Prostate gland (tissue), 2 donors: ENCODE measurements at regions not wholly inside any gene's neighbourhood (a gene's known extent, or its start where the extent isn't known, plus 50 kb on each side); places are given as distances from the start of the nearest gene placed in this dataset.

Source experiments
- DNase-seq: peaks from one replicate; pipeline ENCODE4 v3.0.0-alpha.2; 2019; ENCODE audit warnings: low spot score
- H3K27ac ChIP-seq, 2 donors: fragments of 200-600 bp; sonication (generic); 2 replicates each; pipeline ENCODE4 v1.5.1; 2017 to 2019
- H3K27me3 ChIP-seq: fragments of 200-600 bp; sonication (generic); replicated peaks from 2 replicates; pipeline ENCODE4 v1.5.1; 2019; ENCODE audit not compliant: insufficient read depth
- H3K36me3 ChIP-seq, 2 donors: fragments of 200-600 bp; sonication (generic); 1 replicate in 1 of 2; 2 replicates in 1 of 2; pipeline versions ENCODE4 v1.5.1 to v1.8.1; 2017 to 2019
- H3K4me1 ChIP-seq: fragments of 200-600 bp; sonication (generic); replicated peaks from 2 replicates; pipeline ENCODE4 v1.5.1; 2019
- H3K4me3 ChIP-seq, 2 donors: fragments of 200-600 bp; sonication (generic); 2 replicates each; pipeline ENCODE4 v1.5.1; 2017 to 2019
- H3K9me3 ChIP-seq: fragments of 200-600 bp; sonication (generic); 2 replicates; pipeline ENCODE4 v1.5.1; 2017
- POLR2A ChIP-seq: fragments of 450-650 bp; IDR thresholded peaks from one replicate; pipeline ENCODE4 v1.6.1; 2016; ENCODE audit warnings: antibody characterized with exemption, mild to moderate bottlenecking
- POLR2AphosphoS5 ChIP-seq: sonication (generic); formaldehyde crosslinking; IDR thresholded peaks from one replicate; pipeline ENCODE4 v1.6.1; 2017; ENCODE audit warnings: antibody characterized with exemption
- WGBS: methylation state at CpG from one replicate; pipeline ENCODE4 v1.1.5; 2018; 5-methylcytosine and 5-hydroxymethylcytosine counted together
- intact Hi-C: fragments of 100-400 bp; cut with DNase I; formaldehyde crosslinking; loops from one replicate; pipeline ENCODE4 v1.14.2; 2022
- TF ChIP-seq, protein P1 (sequence below), 4 experiments: fragments of 200-600 bp in 2 of 4; fragments of 450-650 bp in 2 of 4; sonication (generic) in 2 of 4; IDR thresholded peaks; 1 replicate in 3 of 4; 2 replicates in 1 of 4; pipeline ENCODE4 v1.5.1; 2016 to 2019; ENCODE audit warnings: antibody characterized with exemption in 4 of 4, mild to moderate bottlenecking in 2 of 4, moderate library complexity in 2 of 4

DNA sequence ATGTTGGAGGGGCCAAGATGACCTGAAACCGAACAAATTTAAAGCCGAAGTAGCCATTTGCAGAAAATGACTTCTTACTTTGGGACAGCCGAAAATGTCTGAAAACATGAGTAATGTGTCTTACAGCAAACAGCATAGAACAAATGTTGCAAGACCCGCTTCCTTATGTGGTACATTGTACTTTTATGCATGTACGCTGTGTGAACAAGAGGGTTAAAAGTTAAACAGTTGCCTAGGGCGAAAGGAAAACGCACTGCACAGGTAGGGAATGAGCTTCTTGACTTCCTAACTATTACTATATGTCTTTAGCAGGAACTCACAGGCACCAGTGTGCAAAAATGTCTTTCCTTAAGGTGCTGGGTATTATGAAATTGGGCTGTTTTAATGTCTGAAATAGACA lies 303.5 kb upstream of the MGMT start:
- no peaks in the 10 kb centered on the region for H3K9me3 ChIP-seq
- H3K4me1 ChIP-seq, result no peaks in the 10 kb centered on the region
- 65% methylated on average over 7 of the region's 7 CpGs for WGBS
- TF ChIP-seq POLR2A (no peak), POLR2AphosphoS5 (no peak)
- TF ChIP-seq, protein P1, sequence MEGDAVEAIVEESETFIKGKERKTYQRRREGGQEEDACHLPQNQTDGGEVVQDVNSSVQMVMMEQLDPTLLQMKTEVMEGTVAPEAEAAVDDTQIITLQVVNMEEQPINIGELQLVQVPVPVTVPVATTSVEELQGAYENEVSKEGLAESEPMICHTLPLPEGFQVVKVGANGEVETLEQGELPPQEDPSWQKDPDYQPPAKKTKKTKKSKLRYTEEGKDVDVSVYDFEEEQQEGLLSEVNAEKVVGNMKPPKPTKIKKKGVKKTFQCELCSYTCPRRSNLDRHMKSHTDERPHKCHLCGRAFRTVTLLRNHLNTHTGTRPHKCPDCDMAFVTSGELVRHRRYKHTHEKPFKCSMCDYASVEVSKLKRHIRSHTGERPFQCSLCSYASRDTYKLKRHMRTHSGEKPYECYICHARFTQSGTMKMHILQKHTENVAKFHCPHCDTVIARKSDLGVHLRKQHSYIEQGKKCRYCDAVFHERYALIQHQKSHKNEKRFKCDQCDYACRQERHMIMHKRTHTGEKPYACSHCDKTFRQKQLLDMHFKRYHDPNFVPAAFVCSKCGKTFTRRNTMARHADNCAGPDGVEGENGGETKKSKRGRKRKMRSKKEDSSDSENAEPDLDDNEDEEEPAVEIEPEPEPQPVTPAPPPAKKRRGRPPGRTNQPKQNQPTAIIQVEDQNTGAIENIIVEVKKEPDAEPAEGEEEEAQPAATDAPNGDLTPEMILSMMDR (IDR thresholded peaks at IDR 0.05), result no peak
- H3K4me3 ChIP-seq, result no peak overlapping the region
- intact Hi-C loops, result no loop called here
- no peaks in the 10 kb centered on the region for H3K27me3 ChIP-seq
- H3K36me3 ChIP-seq, result no peaks in the 10 kb centered on the region
- H3K27ac ChIP-seq, result no peak overlapping the region
- no peak for DNase-seq

DNA sequence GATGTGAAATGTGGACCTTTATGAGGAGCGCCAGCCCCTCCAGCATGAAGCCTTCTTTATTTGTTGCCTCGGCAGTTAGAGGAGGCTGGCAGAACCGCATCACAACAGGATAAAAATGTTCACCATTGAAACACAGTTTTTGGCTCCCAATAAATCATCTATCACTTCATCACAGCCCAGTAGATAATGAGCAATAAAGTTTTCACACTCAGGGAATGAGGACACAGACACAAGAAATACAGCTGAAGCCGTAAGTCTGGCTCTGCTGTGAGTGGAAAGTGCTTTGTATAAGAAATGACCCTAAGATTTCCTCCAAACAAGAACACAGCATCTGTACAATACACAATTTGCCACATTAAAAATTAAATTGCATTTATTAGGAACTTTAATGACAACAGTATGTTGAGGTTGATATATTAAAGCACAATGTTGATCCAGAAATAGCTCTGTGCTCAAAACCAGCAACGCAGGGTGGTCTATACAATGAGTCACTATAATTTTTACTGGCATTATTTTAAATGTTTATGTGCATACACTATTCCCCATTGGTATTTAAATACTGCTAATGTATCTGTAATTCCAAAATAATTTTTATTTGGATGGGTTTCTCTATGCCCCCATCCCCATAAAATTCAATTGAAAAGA lies 301.8 kb upstream of the MGMT start:
- TF ChIP-seq, protein P1 (IDR thresholded peaks at IDR 0.05), result no peak
- TF ChIP-seq POLR2A, result no peak
- TF ChIP-seq POLR2AphosphoS5, result no peak
- intact Hi-C loops, result no loop called here
- no peaks in the 10 kb centered on the region for H3K4me1 ChIP-seq

DNA sequence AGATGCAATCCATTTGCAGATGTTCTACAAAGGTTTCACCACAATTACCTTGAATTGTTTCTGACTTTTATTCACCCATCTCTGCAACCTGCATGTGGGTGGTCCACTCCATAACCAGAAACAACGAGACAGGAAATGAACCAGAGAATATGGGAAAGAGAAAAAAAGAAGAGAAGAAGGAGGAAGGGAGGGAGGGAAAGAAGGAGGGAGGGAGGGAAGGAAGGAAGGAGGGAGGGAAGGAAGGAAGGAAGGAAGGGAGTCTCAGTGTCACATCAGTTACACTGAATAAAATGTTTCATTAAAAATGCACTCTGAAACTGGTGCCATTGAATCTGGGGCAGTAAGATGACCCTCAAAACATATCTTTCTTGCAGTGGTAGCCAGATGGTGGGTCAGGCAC lies 301.3 kb upstream of the MGMT start:
- intact Hi-C loops, result no loop called here
- no peaks in the 10 kb centered on the region for H3K4me1 ChIP-seq
- no peak for DNase-seq
- TF ChIP-seq, protein P1 (IDR thresholded peaks at IDR 0.05), result no peak
- TF ChIP-seq POLR2A (no peak), POLR2AphosphoS5 (no peak)
- no peaks in the 10 kb centered on the region for H3K9me3 ChIP-seq
- no peaks in the 10 kb centered on the region for H3K36me3 ChIP-seq
- 46% methylated on average over 1 of the region's 1 CpG for WGBS
- H3K27me3 ChIP-seq, result no peaks in the 10 kb centered on the region
- H3K27ac ChIP-seq, result no peak overlapping the region
- no peak overlapping the region for H3K4me3 ChIP-seq

More for the DNA sequence above, 301.8 kb upstream of the MGMT start:
- no peaks in the 10 kb centered on the region for H3K9me3 ChIP-seq
- H3K36me3 ChIP-seq, result no peaks in the 10 kb centered on the region
- H3K27ac ChIP-seq, result no peak overlapping the region
- no peak for DNase-seq
- no peak overlapping the region for H3K4me3 ChIP-seq
- 81% methylated on average over 5 of the region's 5 CpGs for WGBS
- H3K27me3 ChIP-seq, result no peaks in the 10 kb centered on the region

DNA sequence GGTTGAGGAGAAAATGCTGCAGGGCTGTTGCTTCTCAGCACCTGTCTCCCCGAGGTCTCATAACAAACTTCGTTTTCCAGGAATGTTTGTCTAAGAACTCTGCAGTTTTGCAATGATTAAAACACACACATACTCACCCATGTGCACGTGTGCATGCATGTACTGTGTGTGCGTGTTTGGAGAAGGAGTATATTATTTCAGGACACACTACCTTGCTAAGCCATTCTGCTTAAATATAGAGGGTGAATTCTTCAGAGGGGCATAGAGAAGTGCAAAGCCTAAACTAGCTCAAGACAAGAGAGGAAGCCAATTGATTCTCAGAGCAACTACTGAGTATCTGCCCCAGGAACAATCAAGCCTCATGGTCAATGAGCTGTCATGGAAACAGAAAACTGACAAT lies 298.4 kb upstream of the MGMT start:
- no peaks in the 10 kb centered on the region for H3K36me3 ChIP-seq
- 57% methylated on average over 4 of the region's 4 CpGs for WGBS
- TF ChIP-seq POLR2AphosphoS5 (no peak), POLR2A (no peak)
- TF ChIP-seq, protein P1 (IDR thresholded peaks at IDR 0.05), result no peak
- no peak overlapping the region for H3K4me3 ChIP-seq
- DNase-seq, result no peak
- H3K27ac ChIP-seq, result no peak overlapping the region
- no peaks in the 10 kb centered on the region for H3K4me1 ChIP-seq
- H3K27me3 ChIP-seq, result no peaks in the 10 kb centered on the region
- intact Hi-C loops, result no loop called here
- no peaks in the 10 kb centered on the region for H3K9me3 ChIP-seq

DNA sequence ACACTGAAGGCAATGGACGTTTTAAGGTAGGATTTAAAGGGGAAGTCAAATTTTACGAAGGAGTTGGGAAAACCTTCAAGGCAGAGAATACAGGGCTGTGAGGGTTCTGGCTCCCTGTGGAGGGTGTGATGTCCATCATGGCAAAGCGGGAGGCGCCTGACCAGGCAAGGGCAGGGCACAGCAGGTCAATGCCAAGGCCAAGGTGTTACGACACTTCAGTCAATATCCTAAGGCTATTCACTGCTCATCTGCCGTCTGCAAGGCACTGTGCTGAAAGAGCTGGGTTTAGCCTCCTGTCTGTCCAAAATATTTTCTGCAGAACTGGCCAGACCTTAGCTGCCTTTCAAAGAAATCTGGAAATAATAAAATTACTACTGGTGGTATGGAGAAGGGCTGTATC lies 297.9 kb upstream of the MGMT start:
- 90% methylated on average over 6 of the region's 6 CpGs for WGBS
- TF ChIP-seq POLR2AphosphoS5 (no peak), POLR2A (no peak)
- TF ChIP-seq, protein P1 (IDR thresholded peaks at IDR 0.05), result no peak
- Histone ChIP-seq H3K27me3 (no peaks in the 10 kb centered on the region), H3K4me1 (no peaks in the 10 kb centered on the region), H3K4me3 (no peak overlapping the region), H3K27ac (no peak overlapping the region), H3K9me3 (no peaks in the 10 kb centered on the region), H3K36me3 (no peaks in the 10 kb centered on the region)
- intact Hi-C loops, result no loop called here
- no peak for DNase-seq
